AG04450 (cell line): ENCODE measurements at regions not wholly inside any gene's neighbourhood (a gene's known extent, or its start where the extent isn't known, plus 50 kb on each side); places are given as distances from the start of the nearest gene placed in this dataset.
"Not testable (repeated sequence)": the region's sequence is repeated elsewhere in the genome, so short reads cannot be mapped to it uniquely, and the experiment has no call there.

Experiments used
- CTCF ChIA-PET: fragments of 300-600, 350-600 bp; formaldehyde crosslinking; extraction: SDS; loops from one replicate; lab custom pipeline; 2022; ENCODE audit warnings: antibody characterized with exemption, inconsistent platforms; lab: Charles Lee
- POLR2A ChIA-PET: fragments of 350-600 bp; formaldehyde crosslinking; extraction: SDS; loops from one replicate; lab custom pipeline; 2021; ENCODE audit warnings: antibody characterized with exemption, inconsistent platforms; lab: Yijun Ruan, JAX
- DNase-seq: peaks from one replicate; pipeline ENCODE4 v3.0.0-alpha.2; 2011; ENCODE audit warnings: low read depth, low spot score
- H3K27ac ChIP-seq: one replicate; pipeline ENCODE4 v1.5.1; 2012; ENCODE audit warnings: low read depth, low read length, control low read depth
- H3K27me3 ChIP-seq: one replicate; pipeline ENCODE4 v1.6.0; 2012; ENCODE audit warnings: low read length; ENCODE audit not compliant: control insufficient read depth, insufficient read depth
- H3K4me3 ChIP-seq: 2 replicates; pipeline ENCODE4 v1.5.1; 2011; ENCODE audit warnings: mild to moderate bottlenecking, low read depth, low read length, control low read depth
- H3K9me3 ChIP-seq: 2 replicates; pipeline ENCODE4 v1.5.1; 2012; ENCODE audit warnings: low read length; ENCODE audit not compliant: control insufficient read depth, insufficient read depth
- CTCF ChIP-seq: IDR thresholded peaks from 2 replicates; pipeline ENCODE4 v1.5.1; 2011; ENCODE audit warnings: low read depth, low read length, control low read depth, inconsistent platforms

GRCh38 chr3:27614592-27614991, 107.5 kb downstream of the EOMES start:
- CTCF ChIA-PET, result no interaction called here
- no peak for DNase-seq
- Histone ChIP-seq H3K4me3 (no peak overlapping the region), H3K27me3 (no peaks in the 10 kb centered on the region), H3K9me3 (peaks cover 8% of the 10 kb centered on the region), H3K27ac (no peak overlapping the region)
- no peak for TF ChIP-seq CTCF
- POLR2A ChIA-PET, result no interaction called here

DNA sequence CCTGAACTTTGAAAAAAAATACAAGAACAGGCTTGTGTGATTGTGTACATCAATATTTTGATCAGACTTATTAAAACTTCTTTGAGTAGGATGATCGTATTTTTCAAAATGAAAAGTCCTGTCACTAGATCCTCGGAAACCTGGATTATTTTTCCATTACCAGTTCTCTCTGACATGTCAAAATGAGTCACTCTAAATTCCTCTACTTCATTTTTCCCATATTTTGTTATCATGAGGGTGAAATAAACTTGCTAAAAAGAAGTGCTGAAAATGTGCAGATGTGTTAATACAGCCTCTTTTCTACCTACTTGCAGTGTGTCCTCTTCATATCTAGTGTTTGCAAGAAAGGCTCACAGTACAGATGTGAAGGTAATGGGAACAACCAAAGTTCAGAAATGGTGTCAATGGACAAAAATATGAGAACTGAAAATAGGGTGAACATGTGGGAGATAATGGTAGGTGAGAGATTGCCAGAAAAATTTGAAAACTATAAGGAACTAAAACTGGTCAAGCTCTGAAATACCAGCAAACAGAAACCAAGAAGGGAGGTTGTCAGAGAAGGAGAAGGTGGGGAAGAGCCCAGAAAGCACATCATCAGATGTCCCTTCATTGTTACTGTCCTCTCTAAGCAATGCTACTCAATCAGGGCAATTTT, 108.2 kb downstream of the EOMES start:
- H3K4me3 ChIP-seq, result no peak overlapping the region
- no peaks in the 10 kb centered on the region for H3K27me3 ChIP-seq
- no peak overlapping the region for H3K27ac ChIP-seq
- POLR2A ChIA-PET, result no interaction called here
- no peak for DNase-seq
- no peak for TF ChIP-seq CTCF
- CTCF ChIA-PET, result interaction anchor here (0.6 kb wide), 1 partner anchor 21 kb away, joined by 5 read pairs; no protein-coding TSS in a partner anchor
- H3K9me3 ChIP-seq, result peaks cover 8% of the 10 kb centered on the region

DNA sequence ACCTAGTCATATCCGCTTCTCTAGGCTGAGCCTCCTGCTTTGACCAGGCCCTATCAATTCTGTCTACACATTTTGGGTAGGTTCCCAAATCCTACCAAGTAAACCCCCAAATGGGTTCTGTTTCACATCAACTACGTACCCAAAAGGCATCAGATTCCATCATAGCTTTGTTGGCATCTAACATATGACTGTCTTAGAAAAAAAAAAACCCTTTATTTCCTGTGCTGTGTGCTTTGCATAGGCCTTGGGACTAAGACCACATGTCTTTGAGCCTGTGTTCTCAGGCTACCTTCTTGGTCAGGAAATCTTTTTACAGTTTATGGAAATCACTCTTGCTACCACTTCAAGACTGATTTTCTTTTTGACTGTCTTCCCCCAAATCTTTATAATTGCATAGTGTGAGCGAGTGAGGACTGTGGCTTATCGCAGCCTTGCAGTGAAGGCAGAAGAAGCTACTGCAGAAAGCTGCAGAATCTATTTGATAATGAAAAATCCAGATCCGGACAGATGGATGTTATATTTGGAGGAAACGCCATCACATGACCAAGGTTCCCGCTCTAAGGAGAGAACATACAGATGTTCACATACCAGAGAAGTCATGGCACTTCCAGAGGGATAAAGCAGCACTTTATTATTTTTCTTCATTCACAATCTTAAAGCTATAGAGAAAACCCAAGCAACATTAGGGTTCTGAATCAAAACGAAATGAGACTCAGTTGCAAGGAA, 111.2 kb downstream of the EOMES start:
- no peak for DNase-seq
- CTCF ChIA-PET, result no interaction called here
- no peak for TF ChIP-seq CTCF
- Histone ChIP-seq H3K27me3 (no peaks in the 10 kb centered on the region), H3K9me3 (peaks cover 8% of the 10 kb centered on the region), H3K4me3 (no peak overlapping the region), H3K27ac (no peak overlapping the region)
- POLR2A ChIA-PET, result no interaction called here

DNA sequence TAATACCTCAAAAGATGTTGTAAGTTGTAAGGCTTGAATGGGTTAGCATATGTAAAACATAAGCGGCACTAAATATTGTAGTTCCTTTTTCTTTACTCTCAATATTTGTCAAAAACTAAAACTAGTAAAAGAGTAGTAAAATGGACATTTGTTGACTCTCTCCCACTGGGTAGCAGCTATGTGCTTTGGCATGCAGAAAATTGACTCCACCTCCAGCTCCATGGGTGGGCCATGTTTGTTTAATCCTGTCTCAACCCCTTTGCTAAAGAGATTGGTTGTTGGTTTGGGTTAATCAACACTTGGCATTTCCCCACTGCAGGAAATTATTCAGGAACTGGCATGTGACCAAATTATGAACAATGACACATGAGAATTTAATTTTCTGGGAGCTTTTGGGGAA, 114.8 kb downstream of the EOMES start:
- CTCF ChIA-PET, result no interaction called here
- POLR2A ChIA-PET, result no interaction called here
- no peaks in the 10 kb centered on the region for H3K27me3 ChIP-seq
- no peak for TF ChIP-seq CTCF
- DNase-seq, result no peak
- no peak overlapping the region for H3K27ac ChIP-seq
- no peak overlapping the region for H3K4me3 ChIP-seq
- peaks cover 3% of the 10 kb centered on the region; the same call in 1 of the 2 replicates for H3K9me3 ChIP-seq

GRCh38 chr3:27606537-27606936, 115.6 kb downstream of the EOMES start:
- ChIA-PET CTCF (no interaction called here), POLR2A (interaction anchor here (0.7 kb wide), 1 partner anchor 122 kb away, joined by 3 read pairs; the partner anchor contains the start of gene SLC4A7)
- Histone ChIP-seq H3K27ac (no peak overlapping the region), H3K27me3 (no peaks in the 10 kb centered on the region), H3K4me3 (no peak overlapping the region), H3K9me3 (peaks cover 3% of the 10 kb centered on the region; the same call in 1 of the 2 replicates)
- no peak for DNase-seq
- no peak for TF ChIP-seq CTCF

DNA sequence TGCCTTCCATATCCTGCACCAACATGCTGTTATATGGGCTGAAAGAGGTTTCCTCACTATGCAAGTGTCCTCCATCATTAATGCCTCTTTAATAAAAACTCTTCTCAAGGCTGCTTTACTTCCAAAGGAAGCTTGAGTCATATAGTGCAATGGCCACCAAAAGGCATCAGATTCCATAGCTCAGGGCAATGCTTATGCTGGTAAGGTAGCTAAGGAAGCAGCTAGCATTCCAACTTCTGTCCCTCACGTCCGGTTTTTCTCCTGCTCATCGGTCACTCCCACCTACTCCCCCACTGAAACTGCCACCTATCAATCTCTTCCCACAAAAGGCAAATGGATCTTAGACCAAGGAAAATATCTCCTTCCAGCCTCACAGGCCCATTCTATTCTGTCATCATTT, 117.1 kb upstream of the SLC4A7 start:
- CTCF ChIA-PET, DNase-seq, H3K4me3 ChIP-seq, H3K9me3 ChIP-seq, POLR2A ChIA-PET, H3K27ac ChIP-seq, H3K27me3 ChIP-seq: not testable (repeated sequence)

DNA sequence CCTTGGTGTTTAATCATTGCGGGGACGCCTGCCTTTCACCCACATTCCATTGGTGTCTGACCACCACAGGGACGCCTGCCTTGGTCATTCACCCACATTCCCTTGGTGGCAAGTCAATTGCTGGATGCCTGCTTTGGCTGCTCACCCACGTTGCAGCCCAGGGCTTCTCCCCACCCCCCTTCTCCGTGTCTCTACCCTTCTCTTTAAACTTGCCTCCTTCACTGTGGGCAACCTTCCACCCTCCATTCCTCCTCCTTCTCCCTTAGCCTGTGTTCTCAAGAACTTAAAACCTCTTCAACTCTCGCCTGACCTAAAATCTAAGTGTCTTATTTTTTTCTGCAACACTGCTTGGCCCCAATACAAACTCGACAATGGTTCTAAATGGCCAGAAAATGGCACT, 115.6 kb upstream of the SLC4A7 start:
- CTCF ChIA-PET, H3K9me3 ChIP-seq, POLR2A ChIA-PET: not testable (repeated sequence)

More for the DNA sequence above, 115.6 kb upstream of the SLC4A7 start:
- H3K4me3 ChIP-seq, H3K27me3 ChIP-seq, DNase-seq, H3K27ac ChIP-seq: not testable (repeated sequence)
